Thyroid gland (tissue), 4 donors: ENCODE measurements at regions not wholly inside any gene's neighbourhood (a gene's known extent, or its start where the extent isn't known, plus 50 kb on each side); places are given as distances from the start of the nearest gene placed in this dataset.

Experiments used
- CTCF ChIP-seq, 6 experiments: fragments of 200-600 bp in 3 of 6; fragments of 450-650 bp in 3 of 6; sonication (generic) in 3 of 6; IDR thresholded peaks; one replicate each; pipeline ENCODE4 v1.5.1; 2016 to 2019; ENCODE audit warnings: antibody characterized with exemption in 6 of 6, mild to moderate bottlenecking in 2 of 6, inconsistent platforms in 1 of 6, moderate library complexity in 1 of 6
- POLR2A ChIP-seq, 2 donors: fragments of 450-650 bp; IDR thresholded peaks; one replicate each; pipeline ENCODE4 v1.6.1; 2017; ENCODE audit warnings: antibody characterized with exemption in 2 of 2, mild to moderate bottlenecking in 2 of 2, moderate library complexity in 1 of 2

GRCh38 chr1:213399695-213400094 lies 348.7 kb downstream of the RPS6KC1 start:
- no peak for TF ChIP-seq CTCF (IDR thresholded peaks at IDR 0.05)
- TF ChIP-seq POLR2A (IDR thresholded peaks at IDR 0.05): no peak
